Ramos (cell line): ENCODE measurements at regions not wholly inside any gene's neighbourhood (a gene's known extent, or its start where the extent isn't known, plus 50 kb on each side); places are given as distances from the start of the nearest gene placed in this dataset.

Source experiments
- in situ Hi-C: fragments of 300-500 bp; cut with MboI; formaldehyde crosslinking; loops from one replicate; pipeline ENCODE4 v1.14.3; 2022; ENCODE audit warnings: low sequenced_read_pairs; ENCODE audit not compliant: unreplicated experiment

GRCh38 chr5:173557123-173557903 is 59.1 kb downstream of the BOD1 start:
- in situ Hi-C loops, result loop anchor here (25.0 kb wide), 1 partner anchor 595 kb away; the partner anchor contains the start of gene RPL26L1

GRCh38 chr5:173556142-173557028 is 60.1 kb downstream of the BOD1 start:
- in situ Hi-C loops, result loop anchor here (25.0 kb wide), 1 partner anchor 594 kb away; the partner anchor contains the start of gene RPL26L1

DNA sequence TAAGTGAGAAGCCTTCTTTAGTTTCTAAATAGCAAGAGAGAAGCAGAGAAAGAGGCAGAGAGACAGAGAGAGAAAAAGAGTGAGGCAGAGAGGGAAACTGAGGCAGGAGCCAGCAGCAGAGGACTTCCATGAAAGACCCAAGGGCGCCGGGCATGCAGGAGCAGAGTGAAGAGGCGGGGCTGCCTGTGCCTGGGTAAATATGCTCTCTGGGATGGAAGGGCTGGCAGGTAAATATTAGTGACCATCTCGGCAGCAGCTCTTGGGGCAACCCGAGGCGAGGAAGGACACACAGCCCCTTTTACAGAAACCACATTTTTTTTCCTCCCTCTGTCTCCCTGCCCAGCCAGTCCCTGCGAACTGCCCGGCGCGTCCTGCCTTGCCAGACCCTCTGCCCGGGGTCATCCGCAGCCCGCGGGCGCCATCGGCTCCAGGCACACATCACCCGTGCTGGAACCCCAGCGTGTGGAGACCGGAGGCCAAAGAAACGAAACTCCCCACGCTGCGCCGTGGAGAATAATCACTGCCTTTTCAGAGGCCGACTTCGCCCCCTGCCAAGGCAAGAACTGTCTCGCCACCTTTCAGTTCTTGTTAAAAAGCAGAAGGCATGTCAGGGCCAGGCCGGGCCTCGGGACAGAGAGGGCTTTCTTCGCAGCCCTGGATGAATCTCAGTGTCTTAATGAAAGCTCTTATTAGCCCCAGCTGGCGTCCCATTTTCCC is 61.3 kb downstream of the BOD1 start:
- in situ Hi-C loops, result loop anchor here (25.0 kb wide), 1 partner anchor 593 kb away; the partner anchor contains the start of gene RPL26L1

GRCh38 chr5:173554038-173554955 is 62.2 kb downstream of the BOD1 start:
- in situ Hi-C loops, result loop anchor here (25.0 kb wide), 1 partner anchor 592 kb away; the partner anchor contains the start of gene RPL26L1

- in situ Hi-C loops, result loop anchor here (25.0 kb wide), 1 partner anchor 588 kb away; the partner anchor contains the start of gene RPL26L1
Observed at GRCh38 chr5:173550641-173551040, 65.8 kb downstream of the BOD1 start.

GRCh38 chr5:173549644-173550043 is 66.8 kb downstream of the BOD1 start:
- in situ Hi-C loops, result loop anchor here (25.0 kb wide), 1 partner anchor 587 kb away; the partner anchor contains the start of gene RPL26L1

DNA sequence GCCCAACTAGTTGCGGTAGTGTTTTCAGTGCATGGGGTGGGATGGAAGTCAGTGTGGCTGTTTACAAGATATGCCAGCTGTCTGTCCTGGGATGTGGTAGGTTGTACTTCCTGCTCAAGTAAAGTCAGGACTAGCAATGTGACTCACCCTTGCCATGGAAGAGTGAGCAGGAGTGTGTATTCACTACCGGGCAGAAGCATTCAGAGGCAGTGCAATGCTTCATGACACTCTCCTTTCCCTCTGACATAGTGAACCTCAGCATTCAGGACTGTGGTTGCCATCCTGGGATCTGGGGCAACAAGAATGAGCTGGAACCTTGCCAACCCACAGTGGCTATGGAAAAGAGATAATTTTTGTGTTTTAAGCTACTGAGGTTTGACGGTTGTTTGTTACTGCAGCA is 68.9 kb downstream of the BOD1 start:
- in situ Hi-C loops, result no loop called here

- in situ Hi-C loops, result no loop called here
Observed at GRCh38 chr5:173542964-173543363, 73.5 kb downstream of the BOD1 start.

GRCh38 chr5:173542159-173542558 is 74.3 kb downstream of the BOD1 start:
- in situ Hi-C loops, result no loop called here

- in situ Hi-C loops, result no loop called here
Observed at GRCh38 chr5:173538654-173539053, 77.8 kb downstream of the BOD1 start.

DNA sequence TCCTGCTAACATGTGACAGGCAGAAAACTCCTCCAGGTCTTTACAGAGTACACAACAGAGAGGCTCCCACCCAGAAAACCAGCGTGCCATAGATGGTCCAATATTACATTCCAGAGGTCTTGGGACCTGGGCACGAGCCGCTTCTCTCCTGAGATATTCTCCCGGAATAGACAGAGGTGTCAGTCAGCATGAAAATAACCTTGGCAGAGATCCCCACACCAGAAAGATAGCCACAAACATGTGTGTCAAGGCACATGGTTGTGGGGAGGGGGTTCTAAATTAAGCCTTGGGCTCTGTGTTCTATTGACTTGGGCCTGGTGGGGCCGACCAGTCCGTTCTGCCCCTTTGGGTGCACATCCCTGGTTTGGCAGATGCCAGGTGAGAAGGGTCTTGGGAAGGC is 78.4 kb downstream of the BOD1 start:
- in situ Hi-C loops, result no loop called here

DNA sequence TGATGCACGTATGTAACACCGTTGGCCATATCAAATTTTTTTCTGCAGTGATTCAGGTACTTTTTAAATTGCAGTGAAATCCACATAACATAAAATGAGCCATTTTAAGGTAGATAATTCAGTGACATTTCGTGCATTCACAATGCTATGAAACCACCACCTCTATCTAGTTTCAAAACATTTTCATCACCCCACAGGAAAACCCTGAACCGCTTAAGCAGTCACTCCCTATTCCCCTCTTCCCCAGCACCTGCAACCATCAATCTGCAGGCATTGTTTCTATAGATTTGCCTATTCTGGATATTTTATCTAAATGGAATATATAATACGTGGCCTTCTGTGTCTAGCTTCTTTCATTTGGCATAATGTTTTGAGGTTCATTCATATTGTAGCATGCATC is 79.2 kb downstream of the BOD1 start:
- in situ Hi-C loops, result no loop called here

GRCh38 chr5:173535976-173536639 is 80.3 kb downstream of the BOD1 start:
- in situ Hi-C loops, result no loop called here

- in situ Hi-C loops, result no loop called here
Observed at GRCh38 chr5:173535166-173535975, 81.1 kb downstream of the BOD1 start.

GRCh38 chr5:173534664-173535063 is 81.8 kb downstream of the BOD1 start:
- in situ Hi-C loops, result no loop called here

GRCh38 chr5:173534031-173534430 is 82.4 kb downstream of the BOD1 start:
- in situ Hi-C loops, result no loop called here

DNA sequence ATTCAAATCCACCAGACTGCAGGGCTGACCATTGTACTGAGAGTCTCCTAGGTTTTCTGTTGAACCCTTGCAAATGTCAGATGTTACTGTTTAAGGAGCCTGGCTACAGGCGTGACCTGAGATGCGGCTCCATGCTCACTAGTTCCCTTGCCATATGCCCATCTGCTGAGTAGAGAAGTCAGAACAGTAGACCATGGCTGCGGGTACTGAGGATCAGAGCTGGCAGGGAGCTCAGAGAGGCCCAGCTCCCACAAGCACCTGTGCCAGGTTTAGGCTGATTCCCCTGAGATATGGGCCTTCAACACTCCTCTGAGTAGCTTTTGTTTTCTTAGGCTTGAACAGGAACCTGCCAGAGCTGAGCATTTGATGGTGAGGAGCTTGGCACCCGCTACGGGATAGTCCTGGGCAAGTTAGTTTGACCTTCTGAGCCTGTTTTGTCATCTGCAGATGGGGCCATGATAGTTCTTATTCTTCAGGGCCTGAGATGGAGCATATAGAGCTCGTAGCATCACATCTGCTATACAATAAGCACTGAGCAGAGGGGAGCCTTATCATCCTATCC is 83.7 kb downstream of the BOD1 start:
- in situ Hi-C loops, result no loop called here

- in situ Hi-C loops, result no loop called here
Observed at GRCh38 chr5:173531863-173532262, 84.6 kb downstream of the BOD1 start.
